Vagina (tissue), 2 donors: ENCODE measurements at regions not wholly inside any gene's neighbourhood (a gene's known extent, or its start where the extent isn't known, plus 50 kb on each side); places are given as distances from the start of the nearest gene placed in this dataset.

Experiments
- DNase-seq, 2 donors: peaks; one replicate each; pipeline ENCODE4 v3.0.0-alpha.2; 2017; ENCODE audit errors: extremely low spot score in 2 of 2
- H3K27ac ChIP-seq: fragments of 200-600 bp; sonication (generic); one replicate; pipeline ENCODE4 v1.5.1; 2019
- H3K27me3 ChIP-seq: fragments of 200-600 bp; sonication (generic); one replicate; pipeline ENCODE4 v1.5.1; 2019
- H3K36me3 ChIP-seq, 2 donors: fragments of 200-600 bp; sonication (generic); one replicate each; pipeline ENCODE4 v1.5.1; 2017 to 2019
- H3K4me1 ChIP-seq: fragments of 200-600 bp; sonication (generic); one replicate; pipeline ENCODE4 v1.5.1; 2019
- H3K4me3 ChIP-seq, 2 donors: fragments of 200-600 bp; sonication (generic); 1 replicate in 1 of 2; 2 replicates in 1 of 2; pipeline ENCODE4 v1.5.1; 2016 to 2019
- H3K9me3 ChIP-seq: fragments of 200-600 bp; sonication (generic); one replicate; pipeline ENCODE4 v1.5.1; 2019
- POLR2A ChIP-seq, 2 donors: fragments of 450-650 bp; IDR thresholded peaks; one replicate each; pipeline ENCODE4 v1.6.1; 2017; ENCODE audit warnings: antibody characterized with exemption in 2 of 2, mild to moderate bottlenecking in 2 of 2, moderate library complexity in 2 of 2
- POLR2AphosphoS5 ChIP-seq, 2 donors: sonication (generic); formaldehyde crosslinking; IDR thresholded peaks; one replicate each; pipeline ENCODE4 v1.9.0; 2017; ENCODE audit warnings: antibody characterized with exemption in 2 of 2, mild to moderate bottlenecking in 2 of 2, low read depth in 1 of 2; ENCODE audit not compliant: insufficient read depth in 1 of 2
- intact Hi-C: fragments of 100-400 bp; cut with DNase I; formaldehyde crosslinking; loops from one replicate; pipeline ENCODE4 v1.15.1; 2023
- TF ChIP-seq, protein P1 (sequence below), 3 experiments: fragments of 450-650 bp in 2 of 3; fragments of 200-600 bp in 1 of 3; sonication (generic) in 1 of 3; IDR thresholded peaks; one replicate each; pipeline ENCODE4 v1.5.1; 2017 to 2019; ENCODE audit warnings: antibody characterized with exemption in 3 of 3, mild to moderate bottlenecking in 2 of 3, moderate library complexity in 2 of 3

DNA sequence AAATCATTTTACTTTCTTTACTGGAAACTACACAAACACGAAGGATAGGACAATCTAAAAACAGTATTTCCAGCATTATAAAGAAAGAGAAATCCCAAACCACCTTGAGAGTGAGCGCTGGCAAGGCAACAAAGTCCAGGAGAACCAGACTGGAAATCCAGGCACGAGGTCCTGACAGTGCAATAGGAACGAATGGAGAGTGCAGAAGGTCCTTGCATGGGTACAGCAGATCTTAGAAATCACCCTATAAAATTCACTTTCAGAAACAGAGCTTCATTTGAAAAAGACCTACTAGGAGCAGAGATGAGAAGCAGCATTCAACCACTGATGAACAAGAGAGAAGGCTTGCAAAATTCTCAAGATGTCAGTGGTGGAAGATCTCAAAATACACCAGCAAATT, 133.7 kb upstream of the ST8SIA4 start:
- intact Hi-C loops, result no loop called here
- Histone ChIP-seq H3K9me3 (no peaks in the 10 kb centered on the region), H3K4me3 (no peak overlapping the region), H3K27me3 (no peaks in the 10 kb centered on the region), H3K4me1 (no peaks in the 10 kb centered on the region), H3K27ac (no peak overlapping the region), H3K36me3 (no peaks in the 10 kb centered on the region)
- TF ChIP-seq POLR2AphosphoS5 (IDR thresholded peaks at IDR 0.05; ENCODE audit: insufficient read depth in 1 of 2, low read depth in 1 of 2), result no peak
- DNase-seq, result no peak

DNA sequence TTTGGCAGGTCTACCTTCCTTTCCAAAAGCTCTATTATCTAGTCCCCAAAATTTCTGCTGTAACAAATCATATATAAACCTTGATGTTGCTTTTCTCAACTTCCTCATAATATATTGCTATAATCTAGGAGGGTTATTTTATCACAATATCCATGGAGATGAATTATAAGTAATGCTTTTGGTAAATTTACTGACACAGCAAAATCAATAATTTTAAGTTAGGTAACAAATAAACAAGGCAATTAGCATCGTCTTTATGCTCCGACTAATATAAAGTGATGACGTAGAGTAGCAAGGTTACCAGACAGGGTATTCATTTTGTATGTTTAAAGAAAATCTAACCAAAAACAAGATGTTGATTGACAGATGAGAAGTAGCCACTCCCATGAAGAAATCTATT, 132.3 kb upstream of the ST8SIA4 start:
- Histone ChIP-seq H3K27me3 (no peaks in the 10 kb centered on the region), H3K9me3 (no peaks in the 10 kb centered on the region), H3K36me3 (no peaks in the 10 kb centered on the region), H3K4me1 (no peaks in the 10 kb centered on the region), H3K27ac (no peak overlapping the region), H3K4me3 (no peak overlapping the region)
- TF ChIP-seq POLR2AphosphoS5 (IDR thresholded peaks at IDR 0.05; ENCODE audit: insufficient read depth in 1 of 2, low read depth in 1 of 2), result no peak
- TF ChIP-seq POLR2A (IDR thresholded peaks at IDR 0.05), result no peak
- TF ChIP-seq, protein P1, sequence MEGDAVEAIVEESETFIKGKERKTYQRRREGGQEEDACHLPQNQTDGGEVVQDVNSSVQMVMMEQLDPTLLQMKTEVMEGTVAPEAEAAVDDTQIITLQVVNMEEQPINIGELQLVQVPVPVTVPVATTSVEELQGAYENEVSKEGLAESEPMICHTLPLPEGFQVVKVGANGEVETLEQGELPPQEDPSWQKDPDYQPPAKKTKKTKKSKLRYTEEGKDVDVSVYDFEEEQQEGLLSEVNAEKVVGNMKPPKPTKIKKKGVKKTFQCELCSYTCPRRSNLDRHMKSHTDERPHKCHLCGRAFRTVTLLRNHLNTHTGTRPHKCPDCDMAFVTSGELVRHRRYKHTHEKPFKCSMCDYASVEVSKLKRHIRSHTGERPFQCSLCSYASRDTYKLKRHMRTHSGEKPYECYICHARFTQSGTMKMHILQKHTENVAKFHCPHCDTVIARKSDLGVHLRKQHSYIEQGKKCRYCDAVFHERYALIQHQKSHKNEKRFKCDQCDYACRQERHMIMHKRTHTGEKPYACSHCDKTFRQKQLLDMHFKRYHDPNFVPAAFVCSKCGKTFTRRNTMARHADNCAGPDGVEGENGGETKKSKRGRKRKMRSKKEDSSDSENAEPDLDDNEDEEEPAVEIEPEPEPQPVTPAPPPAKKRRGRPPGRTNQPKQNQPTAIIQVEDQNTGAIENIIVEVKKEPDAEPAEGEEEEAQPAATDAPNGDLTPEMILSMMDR (IDR thresholded peaks at IDR 0.05), result no peak
- intact Hi-C loops, result no loop called here
- no peak for DNase-seq

DNA sequence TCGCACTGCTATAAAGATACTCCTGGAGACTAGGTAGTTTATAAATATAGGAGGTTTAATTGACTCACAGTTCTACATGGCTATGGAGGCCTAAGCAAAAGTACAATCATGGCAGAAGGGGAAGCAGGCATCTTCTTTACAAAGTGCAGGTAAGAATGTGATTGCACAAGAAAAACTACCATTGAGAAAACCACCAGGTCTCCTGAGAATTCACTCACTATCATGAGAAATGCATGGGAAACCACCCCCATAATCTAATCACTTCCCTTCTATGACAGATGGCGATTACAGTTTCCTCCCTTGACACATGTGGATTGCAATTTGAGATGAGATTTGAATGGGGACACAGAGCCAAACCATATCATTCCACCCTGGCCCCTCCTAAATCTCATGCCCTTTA, 121.2 kb upstream of the ST8SIA4 start:
- intact Hi-C loops, result no loop called here
- no peak for TF ChIP-seq POLR2A (IDR thresholded peaks at IDR 0.05)
- TF ChIP-seq, protein P1 (IDR thresholded peaks at IDR 0.05), result no peak
- Histone ChIP-seq H3K4me1 (no peaks in the 10 kb centered on the region), H3K27ac (no peak overlapping the region), H3K27me3 (no peaks in the 10 kb centered on the region), H3K4me3 (no peak overlapping the region), H3K36me3 (no peaks in the 10 kb centered on the region), H3K9me3 (no peaks in the 10 kb centered on the region)
- DNase-seq, result no peak

DNA sequence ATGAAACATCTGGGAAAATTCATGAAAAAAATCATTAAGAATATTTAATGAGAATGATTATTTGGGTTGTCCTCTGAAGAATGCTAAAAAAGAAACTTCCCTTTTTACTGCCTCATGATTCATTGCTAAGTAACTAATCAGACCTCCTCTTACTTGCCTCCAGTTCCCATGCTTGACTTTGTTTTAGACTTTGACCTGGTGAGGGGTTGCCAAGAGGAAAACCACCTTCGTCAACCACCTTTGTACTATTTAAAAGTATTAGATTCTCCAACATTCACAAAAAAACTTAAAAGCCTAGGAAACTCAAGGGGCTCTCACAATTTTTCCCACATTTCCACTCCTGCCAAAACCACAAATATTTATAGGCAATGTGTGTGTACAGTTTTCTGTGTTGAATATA, 115.2 kb upstream of the ST8SIA4 start:
- Histone ChIP-seq H3K4me3 (no peak overlapping the region), H3K27me3 (no peaks in the 10 kb centered on the region), H3K27ac (no peak overlapping the region), H3K4me1 (no peaks in the 10 kb centered on the region), H3K36me3 (no peaks in the 10 kb centered on the region), H3K9me3 (no peaks in the 10 kb centered on the region)
- intact Hi-C loops, result no loop called here
- TF ChIP-seq, protein P1 (IDR thresholded peaks at IDR 0.05), result no peak
- TF ChIP-seq POLR2A (IDR thresholded peaks at IDR 0.05) (no peak), POLR2AphosphoS5 (IDR thresholded peaks at IDR 0.05; ENCODE audit: insufficient read depth in 1 of 2, low read depth in 1 of 2) (no peak)
- DNase-seq, result no peak

DNA sequence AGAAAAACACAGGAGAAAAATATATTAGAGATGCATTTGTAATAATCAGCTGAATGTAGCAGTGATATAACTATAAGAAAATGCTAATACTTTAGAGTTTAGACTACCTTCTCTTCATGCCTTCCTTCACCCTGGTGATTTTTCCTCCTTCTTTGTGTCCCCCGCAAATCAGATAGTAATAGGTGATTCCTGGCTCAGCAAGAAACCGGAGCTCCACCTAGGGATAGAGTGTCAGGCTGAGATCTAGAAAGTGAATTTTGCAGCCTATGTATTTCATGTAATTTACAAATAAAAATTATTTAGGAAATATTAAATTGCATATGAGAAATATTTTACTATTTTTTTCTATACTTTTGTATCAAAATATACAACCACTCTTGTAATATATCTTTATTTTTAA, 109.8 kb upstream of the ST8SIA4 start:
- no peaks in the 10 kb centered on the region for H3K9me3 ChIP-seq
- no peaks in the 10 kb centered on the region for H3K4me1 ChIP-seq
- intact Hi-C loops, result no loop called here
- DNase-seq, result no peak
- no peak overlapping the region for H3K4me3 ChIP-seq
- H3K36me3 ChIP-seq, result no peaks in the 10 kb centered on the region
- TF ChIP-seq POLR2A (IDR thresholded peaks at IDR 0.05) (no peak), POLR2AphosphoS5 (IDR thresholded peaks at IDR 0.05; ENCODE audit: insufficient read depth in 1 of 2, low read depth in 1 of 2) (no peak)
- TF ChIP-seq, protein P1 (IDR thresholded peaks at IDR 0.05), result no peak
- no peak overlapping the region for H3K27ac ChIP-seq
- no peaks in the 10 kb centered on the region for H3K27me3 ChIP-seq
